ENCODE measurements at regions not wholly inside any gene's neighbourhood (a gene's known extent, or its start where the extent isn't known, plus 50 kb on each side); places are given as distances from the start of the nearest gene placed in this dataset.

GRCh38 chr11:91932151-91932821 lies 292.3 kb upstream of the FAT3 start:
- Histone ChIP-seq H3K36me3 (no peaks in the 10 kb centered on the region), H3K9me3 (ENCODE audit: severe bottlenecking) (no peaks in the 10 kb centered on the region), H3K27ac (no peak overlapping the region), H3K4me3 (ENCODE audit: low read depth, low read length) (no peak overlapping the region), H3K27me3 (ENCODE audit: insufficient read depth, low read depth, severe bottlenecking) (no peaks in the 10 kb centered on the region)
- TF ChIP-seq CTCF (IDR thresholded peaks at IDR 0.05; ENCODE audit: low read depth, low read length) = no peak
- DNase-seq = no peak

- no peak for DNase-seq
- Histone ChIP-seq H3K9me3 (ENCODE audit: severe bottlenecking) (no peaks in the 10 kb centered on the region), H3K27me3 (ENCODE audit: insufficient read depth, low read depth, severe bottlenecking) (no peaks in the 10 kb centered on the region), H3K27ac (no peak overlapping the region), H3K4me3 (ENCODE audit: low read depth, low read length) (no peak overlapping the region), H3K36me3 (no peaks in the 10 kb centered on the region)
- no peak for TF ChIP-seq CTCF (IDR thresholded peaks at IDR 0.05; ENCODE audit: low read depth, low read length)
Observed at GRCh38 chr11:91927448-91927847, 297.2 kb upstream of the FAT3 start.

- Histone ChIP-seq H3K27me3 (ENCODE audit: insufficient read depth, low read depth, severe bottlenecking) (no peaks in the 10 kb centered on the region), H3K4me3 (ENCODE audit: low read depth, low read length) (no peak overlapping the region), H3K36me3 (no peaks in the 10 kb centered on the region), H3K9me3 (ENCODE audit: severe bottlenecking) (no peaks in the 10 kb centered on the region), H3K27ac (no peak overlapping the region)
- no peak for DNase-seq
- no peak for TF ChIP-seq CTCF (IDR thresholded peaks at IDR 0.05; ENCODE audit: low read depth, low read length)
Observed at GRCh38 chr11:91926965-91927364, 297.7 kb upstream of the FAT3 start.

GRCh38 chr11:91922846-91923245 lies 301.8 kb upstream of the FAT3 start:
- DNase-seq = no peak
- Histone ChIP-seq H3K27me3 (ENCODE audit: insufficient read depth, low read depth, severe bottlenecking) (no peaks in the 10 kb centered on the region), H3K9me3 (ENCODE audit: severe bottlenecking) (no peaks in the 10 kb centered on the region), H3K4me3 (ENCODE audit: low read depth, low read length) (no peak overlapping the region), H3K36me3 (no peaks in the 10 kb centered on the region), H3K27ac (no peak overlapping the region)
- no peak for TF ChIP-seq CTCF (IDR thresholded peaks at IDR 0.05; ENCODE audit: low read depth, low read length)

- no peak overlapping the region for H3K27ac ChIP-seq
- no peaks in the 10 kb centered on the region for H3K9me3 ChIP-seq (ENCODE audit: severe bottlenecking)
- H3K27me3 ChIP-seq (ENCODE audit: insufficient read depth, low read depth, severe bottlenecking) = no peaks in the 10 kb centered on the region
- DNase-seq = no peak
- no peaks in the 10 kb centered on the region for H3K36me3 ChIP-seq
- TF ChIP-seq CTCF (IDR thresholded peaks at IDR 0.05; ENCODE audit: low read depth, low read length) = no peak
- no peak overlapping the region for H3K4me3 ChIP-seq (ENCODE audit: low read depth, low read length)
Observed at GRCh38 chr11:91921974-91922373, 302.6 kb upstream of the FAT3 start.

GRCh38 chr11:91913407-91913806 lies 311.2 kb upstream of the FAT3 start:
- Histone ChIP-seq H3K4me3 (ENCODE audit: low read depth, low read length) (no peak overlapping the region), H3K27ac (no peak overlapping the region), H3K27me3 (ENCODE audit: insufficient read depth, low read depth, severe bottlenecking) (no peaks in the 10 kb centered on the region), H3K36me3 (no peaks in the 10 kb centered on the region), H3K9me3 (ENCODE audit: severe bottlenecking) (no peaks in the 10 kb centered on the region)
- no peak for TF ChIP-seq CTCF (IDR thresholded peaks at IDR 0.05; ENCODE audit: low read depth, low read length)
- no peak for DNase-seq

All from WERI-Rb-1 (cell line).